ENCODE measurements at regions not wholly inside any gene's neighbourhood (a gene's known extent, or its start where the extent isn't known, plus 50 kb on each side); places are given as distances from the start of the nearest gene placed in this dataset.

GRCh38 chr10:27451054-27451453 lies 53.0 kb upstream of the RAB18 start:
- DNase-seq, result no peak

GRCh38 chr10:27450225-27450624 lies 53.9 kb upstream of the RAB18 start:
- DNase-seq, result no peak

GRCh38 chr10:27449571-27449970 lies 54.5 kb upstream of the RAB18 start:
- no peak for DNase-seq

GRCh38 chr10:27448921-27449320 lies 55.2 kb upstream of the RAB18 start:
- no peak for DNase-seq

DNA sequence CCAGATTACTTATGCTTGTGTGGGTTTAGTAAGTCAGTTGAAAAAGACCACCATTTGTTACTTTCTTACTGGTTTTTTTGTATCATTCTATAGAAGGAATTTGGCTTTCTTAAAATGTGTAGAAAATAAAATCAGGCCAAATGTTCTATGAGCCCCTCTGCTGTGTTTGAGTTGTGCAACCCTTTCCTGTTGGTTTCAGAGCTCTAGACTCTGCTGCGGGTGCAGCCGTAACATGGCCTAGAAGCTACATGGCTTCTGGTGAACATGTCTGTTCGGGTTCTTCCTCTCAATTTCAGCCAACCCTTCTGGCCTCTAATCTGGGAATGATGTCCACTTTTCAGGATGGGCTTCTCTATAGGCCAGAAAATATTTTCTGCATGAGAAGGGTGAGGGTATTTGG lies 56.6 kb upstream of the RAB18 start:
- no peak for DNase-seq

DNA sequence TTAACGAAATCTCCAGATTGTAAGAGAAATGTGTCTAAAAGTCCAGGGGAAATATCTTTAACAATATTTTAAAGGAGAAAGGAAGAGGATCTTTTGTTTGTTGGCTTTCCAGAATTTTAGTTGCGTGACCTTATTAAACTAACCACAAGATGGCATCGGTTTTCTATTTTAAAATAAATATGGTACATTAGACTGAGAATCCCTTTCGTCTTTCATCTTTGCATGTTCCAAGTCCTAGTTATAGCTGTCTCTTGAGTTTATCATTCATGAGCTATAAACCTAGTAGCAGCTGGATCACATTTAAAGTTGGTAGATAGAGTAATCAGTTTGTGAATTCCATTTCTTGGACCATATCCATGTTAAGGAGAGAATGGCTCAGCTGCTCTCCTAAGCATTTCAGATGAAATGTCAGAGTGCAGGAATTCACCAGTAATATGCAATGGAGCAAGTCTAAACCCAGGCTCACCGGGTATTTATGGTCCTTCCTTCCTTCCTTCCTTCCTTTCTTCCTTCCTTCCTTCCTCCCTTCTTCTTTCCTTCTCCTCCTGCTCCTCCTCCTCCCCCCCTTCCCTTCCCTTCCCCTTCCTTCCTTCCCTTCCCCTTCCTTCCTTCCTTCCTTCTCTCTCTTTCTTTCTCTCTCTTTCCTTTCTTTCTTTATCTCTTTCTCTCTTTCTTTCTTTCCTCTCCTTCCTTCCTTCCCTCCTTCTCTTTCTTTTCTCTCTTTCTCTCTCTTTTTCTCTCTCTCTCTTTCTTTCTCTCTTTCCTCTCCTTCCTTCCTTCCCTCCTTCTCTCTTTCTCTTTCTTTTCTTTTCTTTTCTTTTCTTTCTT lies 57.8 kb upstream of the RAB18 start:
- no peak for DNase-seq

DNA sequence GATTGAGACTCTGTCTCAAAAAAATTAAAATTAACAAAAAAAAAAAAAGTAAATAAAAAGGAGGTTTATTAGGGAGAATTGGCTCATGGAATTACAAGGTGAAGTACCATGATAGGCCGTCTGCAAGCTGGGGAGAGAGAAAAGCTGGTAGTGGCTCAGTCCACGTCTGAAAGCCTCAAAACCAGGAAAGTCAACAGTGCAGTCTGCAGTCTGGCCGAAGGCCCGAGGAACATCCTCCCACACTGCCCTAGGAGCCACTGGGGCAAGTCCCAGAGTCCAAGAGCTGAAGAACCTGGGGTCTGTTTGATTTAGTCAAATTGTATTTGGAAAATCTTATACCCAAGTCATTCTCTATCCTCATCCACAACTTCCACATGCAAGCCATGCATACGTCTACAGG lies 59.0 kb upstream of the RAB18 start:
- no peak for DNase-seq

DNA sequence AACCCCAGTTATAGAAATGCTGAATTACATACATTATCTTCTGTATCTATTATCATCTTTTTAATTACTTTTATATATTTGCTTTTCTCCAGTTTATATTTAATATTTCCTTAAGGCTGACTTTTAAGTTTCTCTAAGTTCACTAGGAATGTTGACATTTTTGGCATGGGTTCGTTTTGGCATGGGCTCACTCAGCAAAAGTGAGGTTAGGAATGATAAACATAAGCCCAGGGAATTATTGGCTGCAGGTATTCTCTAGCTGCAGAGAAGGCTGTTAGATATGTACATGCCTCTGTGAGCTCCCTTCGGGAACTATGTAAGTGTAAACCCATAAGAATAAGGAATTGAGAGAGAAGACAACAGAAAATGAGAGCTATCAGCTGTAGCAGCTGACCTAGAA lies 63.6 kb upstream of the RAB18 start:
- DNase-seq, result no peak

GRCh38 chr10:27440021-27440420 lies 64.1 kb upstream of the RAB18 start:
- DNase-seq, result no peak

DNA sequence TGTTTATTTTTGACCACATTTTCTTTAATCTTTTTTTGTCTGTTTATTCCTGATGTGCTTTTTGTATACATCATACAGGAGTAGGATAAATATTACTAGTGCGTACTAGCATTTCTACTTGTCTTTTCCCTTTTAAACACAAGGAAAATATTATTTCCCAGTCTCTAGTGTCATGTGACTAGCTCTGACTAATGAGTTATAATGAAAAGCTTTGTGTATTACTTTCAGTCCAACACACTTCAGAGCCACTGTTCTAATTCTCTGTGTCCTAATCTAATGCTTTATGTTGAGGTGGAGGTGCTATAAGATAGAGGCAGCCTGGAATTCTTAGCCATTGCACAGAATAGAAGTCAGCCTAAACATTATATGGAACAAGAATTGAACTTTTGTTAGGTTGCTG lies 65.0 kb upstream of the RAB18 start:
- no peak for DNase-seq

GRCh38 chr10:27437775-27438174 lies 66.3 kb upstream of the RAB18 start:
- DNase-seq, result no peak

GRCh38 chr10:27436710-27437109 lies 67.4 kb upstream of the RAB18 start:
- no peak for DNase-seq

- no peak for DNase-seq
Measured at GRCh38 chr10:27433976-27434375, 70.1 kb upstream of the RAB18 start.

DNA sequence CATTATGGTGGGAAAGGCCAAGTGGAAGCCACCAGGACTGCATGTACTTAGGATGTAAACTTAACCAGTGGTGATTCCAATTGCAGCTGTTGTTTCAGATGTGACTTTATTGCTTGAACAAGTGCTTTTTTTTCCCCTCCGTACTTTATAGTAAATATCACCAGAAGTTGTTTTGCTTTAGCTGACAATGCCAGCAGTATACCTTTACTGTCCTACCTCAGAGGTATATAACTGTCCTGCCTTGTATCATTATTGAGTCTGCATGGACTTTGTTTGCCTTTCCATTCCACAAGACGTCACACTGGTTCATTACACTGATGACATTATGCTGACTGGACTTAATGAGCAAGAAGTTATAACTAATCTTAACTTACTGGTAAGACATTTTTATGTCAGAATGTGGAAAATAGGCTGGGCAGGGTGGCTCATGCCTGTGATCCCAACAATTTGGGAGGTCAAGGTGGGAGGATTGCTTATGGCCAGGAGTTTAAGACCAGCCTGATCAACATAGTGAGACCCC lies 77.1 kb upstream of the RAB18 start:
- no peak for DNase-seq

- DNase-seq, result no peak
Measured at GRCh38 chr10:27413831-27414348, 90.2 kb upstream of the RAB18 start.

DNA sequence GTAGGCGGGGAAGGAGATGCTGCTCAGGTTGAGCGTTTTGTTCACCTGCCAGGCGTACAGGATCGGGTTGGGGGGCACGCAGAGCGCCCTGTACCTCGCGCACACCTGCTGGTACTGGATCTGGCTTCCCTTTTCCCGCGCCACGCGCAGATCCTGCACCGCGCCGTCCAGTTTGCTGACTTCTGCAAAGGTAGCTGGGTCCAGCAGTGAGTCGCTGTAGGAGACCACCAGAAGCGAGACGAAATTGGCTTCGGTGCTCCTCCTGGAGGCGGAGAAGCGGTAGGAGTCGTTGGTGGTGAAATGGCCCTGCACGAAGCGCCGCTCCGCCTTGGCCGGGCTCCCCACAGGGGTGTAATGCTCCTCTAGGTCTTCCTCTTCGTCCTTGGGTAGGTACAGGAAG lies 90.7 kb upstream of the RAB18 start:
- no peak for DNase-seq

DNA sequence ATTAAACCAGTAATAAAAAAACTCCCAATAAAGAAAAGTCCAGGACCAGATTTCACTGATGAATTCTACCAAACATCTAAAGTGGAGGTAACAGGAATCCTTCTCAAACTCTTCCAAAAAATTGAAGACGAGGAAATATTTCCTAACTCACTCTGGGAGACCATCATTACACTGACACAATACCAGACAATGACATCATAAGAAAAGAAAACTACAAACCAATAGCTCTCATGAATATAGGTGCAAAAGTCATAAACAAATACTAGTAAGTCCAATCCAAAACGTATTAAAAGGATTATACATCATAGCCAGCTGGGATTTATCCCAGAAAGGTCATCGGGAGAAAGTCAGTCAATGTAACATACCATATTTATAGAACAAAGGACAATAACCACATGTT lies 94.0 kb upstream of the RAB18 start:
- no peak for DNase-seq

- no peak for DNase-seq
Measured at GRCh38 chr10:27407271-27407670, 96.8 kb upstream of the RAB18 start.

DNA sequence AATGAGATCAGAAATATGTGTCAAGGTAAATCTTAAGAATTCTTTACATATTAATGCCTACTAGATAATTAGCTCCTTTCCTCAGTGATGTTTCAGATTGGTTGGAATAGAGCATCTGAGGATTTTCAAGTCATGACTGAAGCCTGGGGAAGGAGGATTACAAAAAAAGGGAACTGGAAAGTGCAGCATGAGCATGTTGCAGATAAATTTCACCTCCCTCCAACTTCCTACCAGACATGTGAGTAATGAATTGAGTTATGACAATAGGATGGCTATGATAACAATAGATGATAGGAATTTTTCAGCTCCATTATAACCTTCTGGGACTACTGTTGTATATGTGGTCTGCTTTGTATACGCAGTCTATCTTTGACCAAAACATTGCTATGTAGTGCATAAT lies 104.2 kb upstream of the RAB18 start:
- no peak for DNase-seq

GRCh38 chr10:27393961-27394360 lies 110.1 kb upstream of the RAB18 start:
- DNase-seq, result no peak

DNA sequence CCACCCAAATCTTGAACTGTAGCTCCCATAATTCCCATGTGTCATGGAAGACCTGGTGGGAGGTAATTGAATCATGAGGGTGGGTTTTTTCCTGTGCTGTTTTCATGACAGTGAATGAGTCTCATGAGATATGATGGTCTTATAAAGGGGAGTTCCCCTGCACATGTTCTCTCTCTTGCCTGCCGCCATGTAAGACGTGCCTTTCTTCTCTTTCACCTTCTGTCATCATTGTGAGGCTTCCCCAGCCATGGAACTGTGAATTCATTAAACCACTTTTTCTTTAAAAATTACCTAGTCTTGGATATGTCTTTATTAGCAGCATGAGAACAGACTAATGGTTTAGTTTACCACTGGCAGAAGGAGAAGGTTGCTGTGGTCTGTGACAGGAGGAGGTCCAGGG lies 111.5 kb upstream of the RAB18 start:
- no peak for DNase-seq

- DNase-seq, result no peak
Measured at GRCh38 chr10:27391916-27392315, 112.2 kb upstream of the RAB18 start.

DNA sequence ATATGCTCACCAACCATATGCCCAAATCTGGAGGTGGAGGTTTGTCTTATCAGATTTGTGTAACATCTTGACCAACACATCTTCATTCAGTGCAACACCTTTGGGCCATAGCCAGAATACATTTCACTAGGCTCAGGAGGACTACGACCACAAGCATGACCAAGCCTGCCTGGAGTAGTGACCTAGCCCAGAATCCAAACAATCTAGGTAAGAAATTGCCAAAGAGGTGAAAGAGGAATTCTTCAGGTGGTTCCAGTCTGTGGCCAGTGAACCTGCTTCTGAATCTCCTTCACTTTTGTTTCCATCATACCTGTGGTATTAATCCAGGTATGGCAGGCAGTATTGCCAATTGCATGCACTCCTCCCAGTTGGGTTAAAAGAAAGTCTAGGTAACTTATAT lies 112.8 kb upstream of the RAB18 start:
- no peak for DNase-seq

- DNase-seq, result no peak
Measured at GRCh38 chr10:27390681-27391080, 113.4 kb upstream of the RAB18 start.

Measured in NK-92 treated with Interleukin-12 subunit alpha and Interleukin-12 subunit beta, amount 100 ng/mL, for 24 hours (cell line).